HAP-1 (cell line): ENCODE measurements at regions not wholly inside any gene's neighbourhood (a gene's known extent, or its start where the extent isn't known, plus 50 kb on each side); places are given as distances from the start of the nearest gene placed in this dataset.
"Not testable (repeated sequence)": the region's sequence is repeated elsewhere in the genome, so short reads cannot be mapped to it uniquely, and the experiment has no call there.

Source experiments
- DNase-seq, 2 experiments: peaks; one replicate each; pipeline ENCODE4 v3.0.0-alpha.2; 2016 to 2020; ENCODE audit warnings: low spot score in 2 of 2
- H3K27me3 ChIP-seq: fragments of 250-450 bp; sonication (Bioruptor Pico); 2 replicates; pipeline ENCODE4 v1.5.1; 2020; ENCODE audit warnings: low read depth, mild to moderate bottlenecking, moderate library complexity
- H3K36me3 ChIP-seq: fragments of 250-450 bp; sonication (Bioruptor Pico); replicated peaks from 2 replicates; pipeline ENCODE4 v1.5.1; 2020; ENCODE audit warnings: mild to moderate bottlenecking
- H3K4me1 ChIP-seq: fragments of 250-450 bp; sonication (Bioruptor Pico); 2 replicates; pipeline ENCODE4 v1.5.1; 2020; ENCODE audit warnings: mild to moderate bottlenecking
- H3K4me3 ChIP-seq: fragments of 250-450 bp; sonication (Bioruptor Pico); 2 replicates; pipeline ENCODE4 v1.5.1; 2020; ENCODE audit warnings: mild to moderate bottlenecking, moderate library complexity
- H3K9me3 ChIP-seq: fragments of 250-450 bp; sonication (Bioruptor Pico); 2 replicates; pipeline ENCODE4 v1.5.1; 2020; ENCODE audit warnings: mild to moderate bottlenecking, moderate library complexity
- in situ Hi-C: fragments of 300-500 bp; cut with MboI; formaldehyde crosslinking; loops from 3 replicates; pipeline ENCODE4 v1.14.3; 2020; ENCODE audit warnings: low sequenced_read_pairs, inconsistent platforms, mixed read lengths

GRCh38 chr5:153236319-153236718, 254.2 kb upstream of the GRIA1 start:
- no peak for DNase-seq
- H3K9me3 ChIP-seq: no peaks in the 10 kb centered on the region
- in situ Hi-C loops: no loop called here
- H3K27me3 ChIP-seq: no peaks in the 10 kb centered on the region
- no peaks in the 10 kb centered on the region for H3K36me3 ChIP-seq
- no peaks in the 10 kb centered on the region for H3K4me1 ChIP-seq
- no peak overlapping the region for H3K4me3 ChIP-seq

GRCh38 chr5:153237671-153238332, 252.7 kb upstream of the GRIA1 start:
- in situ Hi-C loops: no loop called here

GRCh38 chr5:153257381-153257780, 233.1 kb upstream of the GRIA1 start:
- in situ Hi-C loops: no loop called here

More at GRCh38 chr5:153237671-153238332, 252.7 kb upstream of the GRIA1 start:
- DNase-seq: no peak
- no peaks in the 10 kb centered on the region for H3K36me3 ChIP-seq
- H3K4me1 ChIP-seq: no peaks in the 10 kb centered on the region
- no peaks in the 10 kb centered on the region for H3K9me3 ChIP-seq
- no peaks in the 10 kb centered on the region for H3K27me3 ChIP-seq
- H3K4me3 ChIP-seq: no peak overlapping the region

GRCh38 chr5:153258469-153258868, 232.0 kb upstream of the GRIA1 start:
- no peaks in the 10 kb centered on the region for H3K27me3 ChIP-seq
- H3K9me3 ChIP-seq: no peaks in the 10 kb centered on the region
- no peaks in the 10 kb centered on the region for H3K36me3 ChIP-seq
- in situ Hi-C loops: no loop called here
- no peak overlapping the region for H3K4me3 ChIP-seq
- DNase-seq: no peak
- H3K4me1 ChIP-seq: no peaks in the 10 kb centered on the region

More at GRCh38 chr5:153257381-153257780, 233.1 kb upstream of the GRIA1 start:
- H3K36me3 ChIP-seq: no peaks in the 10 kb centered on the region
- no peaks in the 10 kb centered on the region for H3K9me3 ChIP-seq
- H3K4me1 ChIP-seq: no peaks in the 10 kb centered on the region
- no peak overlapping the region for H3K4me3 ChIP-seq
- DNase-seq: no peak
- no peaks in the 10 kb centered on the region for H3K27me3 ChIP-seq

GRCh38 chr5:153267506-153267905, 223.0 kb upstream of the GRIA1 start:
- no peak for DNase-seq
- no peaks in the 10 kb centered on the region for H3K36me3 ChIP-seq
- in situ Hi-C loops: no loop called here

GRCh38 chr5:153275695-153276094, 214.8 kb upstream of the GRIA1 start:
- Histone ChIP-seq H3K9me3 (no peaks in the 10 kb centered on the region), H3K27me3 (no peaks in the 10 kb centered on the region), H3K4me3 (no peak overlapping the region), H3K36me3 (no peaks in the 10 kb centered on the region), H3K4me1 (no peaks in the 10 kb centered on the region)
- in situ Hi-C loops: no loop called here
- DNase-seq: no peak

More at GRCh38 chr5:153267506-153267905, 223.0 kb upstream of the GRIA1 start:
- H3K9me3 ChIP-seq: no peaks in the 10 kb centered on the region
- no peaks in the 10 kb centered on the region for H3K27me3 ChIP-seq
- no peak overlapping the region for H3K4me3 ChIP-seq
- H3K4me1 ChIP-seq: no peaks in the 10 kb centered on the region

GRCh38 chr5:153276151-153276550, 214.3 kb upstream of the GRIA1 start:
- Histone ChIP-seq H3K9me3 (no peaks in the 10 kb centered on the region), H3K4me1 (no peaks in the 10 kb centered on the region), H3K27me3 (no peaks in the 10 kb centered on the region), H3K36me3 (no peaks in the 10 kb centered on the region), H3K4me3 (no peak overlapping the region)
- peak; percentile 10 to 69 for DNase-seq
- in situ Hi-C loops: no loop called here

GRCh38 chr5:153296251-153296844, 194.1 kb upstream of the GRIA1 start:
- H3K36me3 ChIP-seq, in situ Hi-C loops, H3K4me3 ChIP-seq, H3K4me1 ChIP-seq, H3K9me3 ChIP-seq, DNase-seq, H3K27me3 ChIP-seq: not testable (repeated sequence)

GRCh38 chr5:153299891-153300290, 190.6 kb upstream of the GRIA1 start:
- in situ Hi-C loops: no loop called here

GRCh38 chr5:153308282-153308681, 182.2 kb upstream of the GRIA1 start:
- H3K9me3 ChIP-seq: no peaks in the 10 kb centered on the region
- H3K27me3 ChIP-seq: no peaks in the 10 kb centered on the region
- H3K4me1 ChIP-seq: no peaks in the 10 kb centered on the region
- no peak overlapping the region for H3K4me3 ChIP-seq
- no peak for DNase-seq
- in situ Hi-C loops: no loop called here
- H3K36me3 ChIP-seq: no peaks in the 10 kb centered on the region

More at GRCh38 chr5:153299891-153300290, 190.6 kb upstream of the GRIA1 start:
- Histone ChIP-seq H3K36me3 (no peaks in the 10 kb centered on the region), H3K9me3 (no peaks in the 10 kb centered on the region), H3K27me3 (no peaks in the 10 kb centered on the region), H3K4me1 (no peaks in the 10 kb centered on the region), H3K4me3 (no peak overlapping the region)
- no peak for DNase-seq

- in situ Hi-C loops: no loop called here
- H3K4me3 ChIP-seq: no peak overlapping the region
- no peaks in the 10 kb centered on the region for H3K9me3 ChIP-seq
- H3K27me3 ChIP-seq: no peaks in the 10 kb centered on the region
- no peak for DNase-seq
- H3K36me3 ChIP-seq: no peaks in the 10 kb centered on the region
- H3K4me1 ChIP-seq: no peaks in the 10 kb centered on the region
These were observed 171.9 kb upstream of the GRIA1 start for GRCh38 chr5:153318556-153318955.

- no peak for DNase-seq
- no peaks in the 10 kb centered on the region for H3K27me3 ChIP-seq
- H3K36me3 ChIP-seq: no peaks in the 10 kb centered on the region
- H3K4me3 ChIP-seq: no peak overlapping the region
- H3K9me3 ChIP-seq: no peaks in the 10 kb centered on the region
- in situ Hi-C loops: no loop called here
- H3K4me1 ChIP-seq: no peaks in the 10 kb centered on the region
These were observed 169.0 kb upstream of the GRIA1 start for GRCh38 chr5:153321478-153321877.

GRCh38 chr5:153340139-153340538, 150.3 kb upstream of the GRIA1 start:
- no peaks in the 10 kb centered on the region for H3K4me1 ChIP-seq
- no peaks in the 10 kb centered on the region for H3K36me3 ChIP-seq
- no peaks in the 10 kb centered on the region for H3K27me3 ChIP-seq
- in situ Hi-C loops: no loop called here
- no peak for DNase-seq
- no peak overlapping the region for H3K4me3 ChIP-seq
- H3K9me3 ChIP-seq: no peaks in the 10 kb centered on the region

GRCh38 chr5:153340738-153341137, 149.7 kb upstream of the GRIA1 start:
- in situ Hi-C loops: no loop called here
- no peaks in the 10 kb centered on the region for H3K27me3 ChIP-seq
- H3K4me1 ChIP-seq: no peaks in the 10 kb centered on the region
- no peaks in the 10 kb centered on the region for H3K9me3 ChIP-seq
- no peaks in the 10 kb centered on the region for H3K36me3 ChIP-seq
- no peak overlapping the region for H3K4me3 ChIP-seq
- DNase-seq: no peak
